Fibroblast of villous mesenchyme (primary cell): ENCODE measurements at regions not wholly inside any gene's neighbourhood (a gene's known extent, or its start where the extent isn't known, plus 50 kb on each side); places are given as distances from the start of the nearest gene placed in this dataset.
"Not testable (repeated sequence)": the region's sequence is repeated elsewhere in the genome, so short reads cannot be mapped to it uniquely, and the experiment has no call there.

ENCODE experiments used
- DNase-seq: peaks from one replicate; pipeline ENCODE4 v3.0.0-alpha.2; 2010; ENCODE audit warnings: low read depth
- H3K4me3 ChIP-seq: 2 replicates; pipeline ENCODE4 v1.5.1; 2011; ENCODE audit warnings: low read depth, mild to moderate bottlenecking, low read length
- TF ChIP-seq, protein P1 (sequence below): IDR thresholded peaks from 2 replicates; pipeline ENCODE4 v1.5.1; 2012; ENCODE audit warnings: low read depth, mild to moderate bottlenecking, low read length; ENCODE audit not compliant: insufficient read depth

DNA sequence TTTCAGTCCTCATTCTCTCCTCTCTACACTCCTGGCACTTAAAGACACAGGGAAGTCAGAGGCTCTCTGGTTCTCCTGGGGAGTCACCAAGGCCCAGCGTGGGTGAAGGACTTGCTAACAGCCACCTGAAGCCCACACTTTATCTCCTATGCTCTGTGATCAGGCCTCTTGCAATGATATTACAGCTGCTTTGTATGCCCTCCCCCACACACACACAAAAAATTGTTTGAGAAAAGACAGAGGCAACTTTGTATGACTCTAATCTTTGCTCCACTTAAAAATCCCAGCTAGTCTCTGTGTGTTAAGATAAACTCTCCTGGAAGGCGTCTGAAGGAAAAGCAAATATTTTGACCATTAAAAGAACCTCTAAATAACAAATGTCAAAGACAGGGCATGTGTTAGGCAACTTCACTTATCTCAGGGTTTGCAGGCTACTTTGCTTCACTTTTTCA, 507.2 kb downstream of the TNS3 start:
- TF ChIP-seq, protein P1, sequence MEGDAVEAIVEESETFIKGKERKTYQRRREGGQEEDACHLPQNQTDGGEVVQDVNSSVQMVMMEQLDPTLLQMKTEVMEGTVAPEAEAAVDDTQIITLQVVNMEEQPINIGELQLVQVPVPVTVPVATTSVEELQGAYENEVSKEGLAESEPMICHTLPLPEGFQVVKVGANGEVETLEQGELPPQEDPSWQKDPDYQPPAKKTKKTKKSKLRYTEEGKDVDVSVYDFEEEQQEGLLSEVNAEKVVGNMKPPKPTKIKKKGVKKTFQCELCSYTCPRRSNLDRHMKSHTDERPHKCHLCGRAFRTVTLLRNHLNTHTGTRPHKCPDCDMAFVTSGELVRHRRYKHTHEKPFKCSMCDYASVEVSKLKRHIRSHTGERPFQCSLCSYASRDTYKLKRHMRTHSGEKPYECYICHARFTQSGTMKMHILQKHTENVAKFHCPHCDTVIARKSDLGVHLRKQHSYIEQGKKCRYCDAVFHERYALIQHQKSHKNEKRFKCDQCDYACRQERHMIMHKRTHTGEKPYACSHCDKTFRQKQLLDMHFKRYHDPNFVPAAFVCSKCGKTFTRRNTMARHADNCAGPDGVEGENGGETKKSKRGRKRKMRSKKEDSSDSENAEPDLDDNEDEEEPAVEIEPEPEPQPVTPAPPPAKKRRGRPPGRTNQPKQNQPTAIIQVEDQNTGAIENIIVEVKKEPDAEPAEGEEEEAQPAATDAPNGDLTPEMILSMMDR, result no peak
- DNase-seq, result peak; percentile 92
- no peak overlapping the region for H3K4me3 ChIP-seq

DNA sequence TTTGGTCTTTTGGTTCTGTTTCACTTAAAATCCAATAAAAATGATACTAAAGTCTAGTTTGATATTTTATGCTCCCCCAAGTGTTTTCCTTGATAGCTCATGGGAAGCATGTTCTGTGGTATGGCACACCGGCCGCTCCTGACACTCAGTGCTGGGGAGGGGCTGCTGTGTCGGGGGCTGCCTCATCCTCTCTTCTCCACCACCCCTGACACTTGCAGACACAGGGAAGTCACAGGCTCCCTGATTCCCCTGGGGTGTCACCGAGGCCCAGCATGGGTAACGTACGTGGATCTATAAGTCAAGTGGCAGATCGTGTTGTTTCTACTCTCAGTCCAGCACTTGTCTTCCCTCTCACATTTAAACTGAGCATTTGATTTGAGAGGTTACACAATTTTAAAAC, 508.6 kb downstream of the TNS3 start:
- TF ChIP-seq, protein P1, result no peak
- DNase-seq, result no peak
- no peak overlapping the region for H3K4me3 ChIP-seq

DNA sequence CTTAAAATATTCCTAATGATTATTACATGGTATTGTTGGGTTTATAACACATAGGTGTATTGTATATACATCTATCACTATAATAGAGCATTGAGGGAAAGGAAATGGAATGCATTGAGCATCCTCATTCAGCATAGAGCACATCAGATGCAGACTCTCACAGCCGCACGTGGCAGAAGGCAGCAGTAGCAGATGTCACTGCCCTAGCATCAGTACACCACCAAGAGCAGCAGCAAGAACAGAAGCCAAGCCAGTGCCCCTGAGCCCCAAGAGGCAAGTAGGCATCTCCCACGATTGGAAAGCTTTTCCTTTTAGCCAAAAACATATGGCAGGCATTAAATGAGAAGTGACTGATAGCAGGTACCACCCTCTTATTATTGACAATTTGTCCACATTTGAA, 510.0 kb downstream of the TNS3 start:
- no peak overlapping the region for H3K4me3 ChIP-seq
- TF ChIP-seq, protein P1, result no peak
- no peak for DNase-seq

DNA sequence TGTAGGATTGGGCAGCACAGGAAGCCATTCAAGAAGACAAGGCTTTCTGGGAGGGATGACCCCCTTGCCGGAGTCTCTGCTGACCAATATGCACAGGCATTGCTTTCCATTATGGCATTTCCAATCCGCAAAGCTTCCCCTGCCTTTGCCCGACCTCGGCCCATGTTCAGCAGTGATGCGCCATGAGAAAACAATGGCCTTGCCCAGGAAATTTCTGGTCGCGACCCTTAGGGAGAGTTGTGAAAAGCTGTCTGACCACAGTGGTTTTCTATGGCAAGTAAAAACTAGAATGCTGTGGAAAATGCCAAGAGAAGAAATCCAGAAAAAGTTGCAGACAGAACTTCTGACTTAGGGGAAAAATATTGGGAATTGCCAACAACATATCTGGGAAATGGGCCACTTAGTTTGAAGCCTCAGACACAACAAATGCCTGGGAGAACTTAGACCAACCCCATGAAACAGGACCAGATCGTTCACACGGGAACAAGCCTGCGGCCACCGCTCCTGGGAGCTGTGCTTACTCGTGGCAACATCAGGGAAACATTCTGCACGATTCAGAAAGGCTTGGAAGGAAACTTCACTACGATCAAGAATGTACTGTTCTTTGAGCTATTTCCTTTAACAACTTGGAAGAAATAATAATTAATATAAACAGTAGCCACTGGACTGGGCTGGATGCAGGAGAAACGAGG, 512.4 kb downstream of the TNS3 start:
- H3K4me3 ChIP-seq, result no peak overlapping the region
- no peak for DNase-seq

DNA sequence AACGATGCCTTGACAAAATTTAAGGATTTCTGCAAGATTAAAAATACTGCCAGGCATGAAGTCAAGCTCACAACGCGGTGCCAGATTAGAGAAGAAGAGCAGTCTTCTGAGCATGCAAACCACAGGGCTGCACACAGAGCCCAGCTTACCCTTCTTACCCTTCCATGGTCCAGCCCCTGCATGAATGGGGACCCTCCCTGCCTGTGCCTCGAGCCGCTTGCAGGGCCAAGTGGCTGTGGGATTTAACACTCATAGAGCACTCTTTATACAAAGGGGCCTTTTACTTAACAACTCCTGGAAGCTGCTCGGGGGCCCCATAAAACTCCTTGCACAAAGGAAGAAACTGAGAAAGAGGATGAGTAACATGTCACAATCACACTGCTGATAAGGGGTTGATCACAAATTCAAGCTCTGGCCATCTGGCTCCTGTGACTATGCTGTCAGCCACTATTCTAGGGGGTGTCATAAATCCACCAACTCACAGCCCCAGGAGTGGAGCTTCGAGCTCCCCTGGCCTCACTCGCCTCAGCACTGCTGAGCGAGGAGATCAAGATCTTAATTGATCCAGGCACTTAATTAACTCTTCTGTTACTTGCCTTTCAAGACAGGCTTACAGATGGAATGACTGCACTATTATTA, 514.8 kb downstream of the TNS3 start:
- no peak overlapping the region for H3K4me3 ChIP-seq
- peak; percentile 18 for DNase-seq
- TF ChIP-seq, protein P1, result no peak

More for the DNA sequence above, 512.4 kb downstream of the TNS3 start:
- TF ChIP-seq, protein P1, result no peak

DNA sequence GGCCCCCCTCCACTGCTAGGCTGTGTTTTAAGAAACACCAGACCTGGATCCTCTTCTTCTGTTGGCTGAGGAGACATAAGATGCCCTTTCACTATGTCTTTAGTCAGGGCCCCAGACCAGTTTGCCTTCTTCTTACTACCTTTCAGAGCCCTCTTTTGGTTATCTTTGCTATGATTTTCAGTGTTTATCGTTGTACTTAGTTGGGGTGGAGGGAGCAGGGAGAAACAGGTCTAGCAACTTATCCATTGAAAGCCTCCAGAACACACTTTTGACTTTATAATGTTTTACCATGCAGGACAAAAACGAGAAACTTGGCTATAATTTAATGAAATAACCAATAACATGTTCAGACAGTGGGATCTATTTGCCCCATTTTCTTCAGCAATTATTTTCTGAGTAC, 525.2 kb downstream of the TNS3 start:
- no peak for DNase-seq
- H3K4me3 ChIP-seq, result no peak overlapping the region
- TF ChIP-seq, protein P1, result no peak

DNA sequence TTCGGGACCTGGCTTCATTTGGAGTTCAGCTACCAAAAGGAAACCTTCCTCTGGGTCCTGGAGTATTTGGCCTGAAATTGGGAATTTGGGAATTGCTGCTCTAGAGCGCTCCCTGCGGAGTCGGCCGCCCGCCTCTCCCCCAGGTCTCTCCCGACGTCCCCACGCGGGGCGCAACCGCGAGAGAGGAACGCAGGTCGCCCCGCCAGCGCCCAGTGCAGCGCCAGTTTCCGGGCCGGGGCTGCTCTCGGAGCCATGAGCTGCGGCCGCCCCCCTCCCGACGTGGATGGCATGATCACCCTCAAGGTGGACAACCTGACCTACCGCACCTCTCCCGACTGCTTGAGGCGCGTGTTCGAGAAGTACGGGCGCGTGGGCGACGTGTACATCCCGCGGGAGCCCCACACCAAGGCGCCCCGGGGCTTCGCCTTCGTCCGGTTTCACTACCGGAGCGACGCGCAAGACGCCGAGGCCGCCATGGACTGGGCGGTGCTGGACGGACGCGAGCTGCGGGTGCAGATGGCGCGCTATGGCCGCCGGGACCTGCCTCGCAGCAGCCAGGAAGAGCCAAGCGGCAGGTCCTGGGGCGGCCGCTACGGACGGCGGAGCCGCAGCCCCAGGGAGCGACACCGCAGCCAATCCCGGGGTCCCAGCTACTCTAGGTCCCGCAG, 529.2 kb downstream of the TNS3 start:
- DNase-seq, result not testable (repeated sequence)
- H3K4me3 ChIP-seq, result peak overlapping the region; percentile 11
